Progenitor cell of endocrine pancreas (in vitro differentiated cells): ENCODE measurements at regions not wholly inside any gene's neighbourhood (a gene's known extent, or its start where the extent isn't known, plus 50 kb on each side); places are given as distances from the start of the nearest gene placed in this dataset.

Experiments
- DNase-seq: peaks from one replicate; pipeline ENCODE4 v3.0.0; 2021; ENCODE audit warnings: low spot score; ENCODE audit not compliant: unreplicated experiment
- H3K27ac Mint-ChIP-seq: 2 replicates; pipeline ENCODE4 v1.8.0; 2021; ENCODE audit warnings: mild to moderate bottlenecking, moderate library complexity, mixed read lengths
- H3K27me3 Mint-ChIP-seq: 2 replicates; pipeline ENCODE4 v1.8.0; 2021; ENCODE audit warnings: mixed read lengths
- H3K36me3 Mint-ChIP-seq: 2 replicates; pipeline ENCODE4 v1.8.0; 2022; ENCODE audit warnings: mixed read lengths; ENCODE audit not compliant: insufficient read depth
- H3K4me1 Mint-ChIP-seq: 2 replicates; pipeline ENCODE4 v1.8.0; 2021; ENCODE audit warnings: low read depth, mixed read lengths
- H3K4me3 Mint-ChIP-seq: 2 replicates; pipeline ENCODE4 v1.8.0; 2021; ENCODE audit warnings: low read depth, mild to moderate bottlenecking, moderate library complexity, mixed read lengths
- H3K9me3 Mint-ChIP-seq: 2 replicates; pipeline ENCODE4 v1.8.0; 2021; ENCODE audit warnings: low read depth, mixed read lengths
- CTCF ChIP-seq: fragments of 200-600 bp; sonication (generic); IDR thresholded peaks from one replicate; pipeline ENCODE4 v1.5.0; 2021; ENCODE audit warnings: antibody characterized with exemption, mild to moderate bottlenecking; ENCODE audit not compliant: unreplicated experiment

GRCh38 chr19:27652796-27653195 is 1560.2 kb downstream of the UQCRFS1 start:
- TF ChIP-seq CTCF, result no peak
- Mint-ChIP-seq H3K27me3 (no peaks in the 10 kb centered on the region), H3K4me1 (no peaks in the 10 kb centered on the region), H3K9me3 (peaks cover 67% of the 10 kb centered on the region), H3K36me3 (peaks cover 4% of the 10 kb centered on the region), H3K27ac (no peak overlapping the region), H3K4me3 (no peak overlapping the region)
- DNase-seq, result peak; percentile 2

GRCh38 chr19:27652281-27652680 is 1560.7 kb downstream of the UQCRFS1 start:
- H3K9me3 Mint-ChIP-seq, result peaks cover 64% of the 10 kb centered on the region
- H3K27me3 Mint-ChIP-seq, result no peaks in the 10 kb centered on the region
- TF ChIP-seq CTCF, result no peak
- DNase-seq, result peak; percentile 4
- H3K4me3 Mint-ChIP-seq, result no peak overlapping the region
- H3K4me1 Mint-ChIP-seq, result no peaks in the 10 kb centered on the region
- no peak overlapping the region for H3K27ac Mint-ChIP-seq
- peaks cover 4% of the 10 kb centered on the region for H3K36me3 Mint-ChIP-seq

- no peak for DNase-seq
- Mint-ChIP-seq H3K9me3 (peaks cover 37% of the 10 kb centered on the region), H3K4me1 (no peaks in the 10 kb centered on the region), H3K27me3 (no peaks in the 10 kb centered on the region), H3K27ac (no peak overlapping the region), H3K4me3 (no peak overlapping the region), H3K36me3 (peaks cover 2% of the 10 kb centered on the region)
- TF ChIP-seq CTCF, result no peak
Measured at GRCh38 chr19:27647423-27647822, 1565.5 kb downstream of the UQCRFS1 start.

GRCh38 chr19:27635401-27635800 is 1577.5 kb downstream of the UQCRFS1 start:
- no peak overlapping the region for H3K4me3 Mint-ChIP-seq
- H3K9me3 Mint-ChIP-seq, result peaks cover 43% of the 10 kb centered on the region
- no peaks in the 10 kb centered on the region for H3K4me1 Mint-ChIP-seq
- no peaks in the 10 kb centered on the region for H3K36me3 Mint-ChIP-seq
- no peak overlapping the region for H3K27ac Mint-ChIP-seq
- no peak for TF ChIP-seq CTCF
- no peak for DNase-seq
- no peaks in the 10 kb centered on the region for H3K27me3 Mint-ChIP-seq

GRCh38 chr19:27618006-27618405 is 1594.9 kb downstream of the UQCRFS1 start:
- DNase-seq, result no peak
- Mint-ChIP-seq H3K27ac (no peak overlapping the region), H3K27me3 (no peaks in the 10 kb centered on the region), H3K36me3 (no peaks in the 10 kb centered on the region), H3K4me3 (no peak overlapping the region), H3K4me1 (no peaks in the 10 kb centered on the region), H3K9me3 (peaks cover 60% of the 10 kb centered on the region)
- TF ChIP-seq CTCF, result no peak

- no peak overlapping the region for H3K27ac Mint-ChIP-seq
- no peaks in the 10 kb centered on the region for H3K4me1 Mint-ChIP-seq
- no peak for DNase-seq
- peaks cover 4% of the 10 kb centered on the region for H3K36me3 Mint-ChIP-seq
- H3K9me3 Mint-ChIP-seq, result peaks cover 57% of the 10 kb centered on the region
- no peaks in the 10 kb centered on the region for H3K27me3 Mint-ChIP-seq
- no peak overlapping the region for H3K4me3 Mint-ChIP-seq
- no peak for TF ChIP-seq CTCF
Measured at GRCh38 chr19:27580906-27581305, 1632.0 kb downstream of the UQCRFS1 start.
